Kidney glomerular epithelial cell (primary cell): ENCODE measurements at regions not wholly inside any gene's neighbourhood (a gene's known extent, or its start where the extent isn't known, plus 50 kb on each side); places are given as distances from the start of the nearest gene placed in this dataset.

Experiments
- DNase-seq: peaks from one replicate; lab custom pipeline; 2025; lab: John Stamatoyannopoulos, UW

DNA sequence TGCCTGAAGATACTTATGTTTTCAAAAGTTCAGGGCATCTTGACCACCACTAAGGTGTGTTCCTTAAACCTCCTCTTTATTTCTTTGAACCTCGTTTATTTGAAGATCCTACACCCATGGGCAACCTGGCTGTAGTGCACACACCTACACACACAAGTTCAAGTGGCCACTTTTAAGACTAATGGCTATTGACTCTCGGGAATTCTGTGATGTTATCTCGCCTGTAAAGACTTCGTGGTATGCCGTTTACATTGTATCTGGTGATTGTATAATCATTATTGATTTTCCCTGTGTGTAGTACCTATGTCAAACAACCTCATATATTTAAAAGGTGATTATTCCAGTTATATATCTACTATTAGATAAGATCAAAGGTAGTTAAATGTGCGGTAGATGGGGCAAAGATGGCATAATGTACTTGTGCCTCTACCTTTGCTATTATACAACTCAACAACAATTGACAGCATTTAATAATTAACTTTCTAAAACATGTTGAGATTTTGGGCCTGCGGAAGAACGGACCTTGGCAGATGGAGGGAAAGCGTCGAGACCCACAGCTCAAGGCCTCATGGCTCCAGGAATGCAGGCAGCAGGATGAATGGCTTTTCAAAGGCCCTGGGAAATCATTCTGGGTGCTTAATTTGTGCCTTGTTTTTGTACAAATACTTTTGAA, 51.4 kb upstream of the IRX2 start:
- DNase-seq = no peak

DNA sequence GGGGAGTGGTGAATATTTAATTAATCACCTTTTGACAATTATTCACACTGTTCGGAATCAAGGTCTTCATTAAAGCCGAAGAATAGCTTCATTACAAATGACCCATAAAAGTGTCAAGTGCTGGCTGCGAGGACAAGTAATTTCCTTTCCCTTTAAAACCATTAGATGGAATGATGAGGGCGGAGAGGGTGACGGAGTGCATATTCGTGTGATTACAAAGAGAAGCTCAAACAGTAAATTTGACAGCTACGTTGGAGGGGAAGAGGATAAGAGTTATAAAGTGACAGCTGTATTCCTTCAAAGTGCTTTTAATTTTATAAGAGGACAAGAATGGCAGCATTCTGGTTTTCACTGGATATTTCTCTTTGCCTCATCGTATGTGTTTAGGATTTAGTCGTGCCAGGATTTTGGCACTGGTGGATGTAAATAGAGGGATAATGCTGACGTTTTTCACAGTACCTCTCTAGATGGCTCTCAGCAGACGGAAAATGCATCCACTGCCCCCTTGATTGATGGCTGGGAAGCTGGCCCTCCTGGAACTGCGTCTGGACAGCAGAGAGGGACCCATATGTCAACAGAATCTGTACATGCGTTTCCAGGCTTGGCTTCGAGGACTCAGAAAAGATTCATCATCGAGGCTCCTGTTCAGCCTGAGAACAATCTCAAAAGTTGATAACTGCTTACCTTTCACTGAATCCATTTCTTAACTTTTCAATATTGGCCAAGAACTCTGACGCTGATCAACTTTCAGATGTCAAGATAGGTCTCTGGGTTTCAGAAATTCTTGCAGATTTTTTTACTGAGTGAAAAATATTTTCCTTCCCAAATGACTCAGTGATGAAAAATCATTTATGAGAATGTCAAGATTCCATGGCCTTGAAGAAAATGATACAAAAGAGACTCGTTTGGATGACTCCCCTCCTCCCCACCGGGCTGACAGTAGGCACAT, 50.4 kb upstream of the IRX2 start:
- no peak for DNase-seq
